ENCODE measurements at regions not wholly inside any gene's neighbourhood (a gene's known extent, or its start where the extent isn't known, plus 50 kb on each side); places are given as distances from the start of the nearest gene placed in this dataset.

DNA sequence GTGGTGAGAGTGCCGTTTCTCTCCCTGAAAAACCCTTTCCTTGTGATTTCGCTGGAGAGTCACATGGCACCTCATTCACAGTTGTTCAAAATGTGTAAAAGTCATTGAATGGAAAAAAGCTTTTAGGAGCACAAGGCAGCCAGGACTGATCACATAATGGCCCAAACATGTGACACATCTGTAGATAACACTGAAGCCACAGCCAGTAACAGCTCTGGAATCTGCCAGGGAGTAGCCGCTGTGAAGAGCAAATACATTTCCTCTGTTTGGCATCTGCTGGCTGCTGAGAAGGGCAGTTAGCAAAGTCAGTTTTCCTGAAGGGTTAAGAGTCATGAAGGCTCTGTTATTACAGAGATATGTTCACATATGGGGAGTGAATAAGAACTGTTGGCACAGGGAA lies 271.8 kb downstream of the NNT start:
- intact Hi-C loops (cut with DNase I; ENCODE audit: low total_unique reads) = no loop called here
- Histone ChIP-seq H3K27me3 (replicated peaks in 1 of 7) (no peaks in the 10 kb centered on the region), H3K9me3 (no peaks in the 10 kb centered on the region), H3K36me3 (no peaks in the 10 kb centered on the region), H3K4me1 (no peaks in the 10 kb centered on the region), H3K27ac (no peak overlapping the region), H3K4me3 (no peak overlapping the region)
- DNase-seq = no peak
- WGBS, 5 donors = 34 to 74% (median 56%) methylated on average over 3 of the region's 3 CpGs
- no peak for TF ChIP-seq POLR2A (IDR thresholded peaks at IDR 0.05)
- TF ChIP-seq, protein P1, sequence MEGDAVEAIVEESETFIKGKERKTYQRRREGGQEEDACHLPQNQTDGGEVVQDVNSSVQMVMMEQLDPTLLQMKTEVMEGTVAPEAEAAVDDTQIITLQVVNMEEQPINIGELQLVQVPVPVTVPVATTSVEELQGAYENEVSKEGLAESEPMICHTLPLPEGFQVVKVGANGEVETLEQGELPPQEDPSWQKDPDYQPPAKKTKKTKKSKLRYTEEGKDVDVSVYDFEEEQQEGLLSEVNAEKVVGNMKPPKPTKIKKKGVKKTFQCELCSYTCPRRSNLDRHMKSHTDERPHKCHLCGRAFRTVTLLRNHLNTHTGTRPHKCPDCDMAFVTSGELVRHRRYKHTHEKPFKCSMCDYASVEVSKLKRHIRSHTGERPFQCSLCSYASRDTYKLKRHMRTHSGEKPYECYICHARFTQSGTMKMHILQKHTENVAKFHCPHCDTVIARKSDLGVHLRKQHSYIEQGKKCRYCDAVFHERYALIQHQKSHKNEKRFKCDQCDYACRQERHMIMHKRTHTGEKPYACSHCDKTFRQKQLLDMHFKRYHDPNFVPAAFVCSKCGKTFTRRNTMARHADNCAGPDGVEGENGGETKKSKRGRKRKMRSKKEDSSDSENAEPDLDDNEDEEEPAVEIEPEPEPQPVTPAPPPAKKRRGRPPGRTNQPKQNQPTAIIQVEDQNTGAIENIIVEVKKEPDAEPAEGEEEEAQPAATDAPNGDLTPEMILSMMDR (IDR thresholded peaks at IDR 0.05 in 8 of 11, conservative IDR thresholded peaks at IDR 0.05 in 3 of 11) = no peak
- TF ChIP-seq POLR2AphosphoS5 (IDR thresholded peaks at IDR 0.05) = no peak

DNA sequence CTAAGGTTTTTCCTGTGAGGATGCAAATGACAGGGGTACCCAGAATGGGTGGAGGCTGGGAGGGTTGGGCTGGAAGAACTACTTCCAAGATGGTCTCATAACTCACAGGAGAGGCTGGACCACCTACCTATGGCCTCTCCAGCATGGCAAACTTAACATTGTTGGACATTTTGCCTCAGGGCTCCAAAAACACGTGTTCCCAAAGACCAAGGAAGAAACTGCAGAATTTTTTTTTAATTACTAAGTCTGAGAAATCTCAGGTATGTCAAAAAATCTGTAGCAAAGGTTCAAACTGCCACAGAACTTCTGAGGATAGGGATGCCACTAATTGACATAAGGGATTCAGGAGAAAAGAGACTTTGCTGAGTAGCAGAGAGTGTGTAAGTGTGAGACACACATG lies 270.8 kb downstream of the NNT start:
- Histone ChIP-seq H3K27me3 (replicated peaks in 1 of 7) (no peaks in the 10 kb centered on the region), H3K36me3 (no peaks in the 10 kb centered on the region), H3K4me3 (no peak overlapping the region), H3K9me3 (no peaks in the 10 kb centered on the region), H3K4me1 (no peaks in the 10 kb centered on the region), H3K27ac (no peak overlapping the region)
- no peak for DNase-seq
- 32 to 41% (median 36%) methylated on average over 1 of the region's 1 CpG for WGBS, 5 donors
- intact Hi-C loops (cut with DNase I; ENCODE audit: low total_unique reads) = no loop called here
- no peak for TF ChIP-seq POLR2AphosphoS5 (IDR thresholded peaks at IDR 0.05)
- TF ChIP-seq, protein P1 (IDR thresholded peaks at IDR 0.05 in 8 of 11, conservative IDR thresholded peaks at IDR 0.05 in 3 of 11) = no peak
- TF ChIP-seq POLR2A (IDR thresholded peaks at IDR 0.05) = no peak

DNA sequence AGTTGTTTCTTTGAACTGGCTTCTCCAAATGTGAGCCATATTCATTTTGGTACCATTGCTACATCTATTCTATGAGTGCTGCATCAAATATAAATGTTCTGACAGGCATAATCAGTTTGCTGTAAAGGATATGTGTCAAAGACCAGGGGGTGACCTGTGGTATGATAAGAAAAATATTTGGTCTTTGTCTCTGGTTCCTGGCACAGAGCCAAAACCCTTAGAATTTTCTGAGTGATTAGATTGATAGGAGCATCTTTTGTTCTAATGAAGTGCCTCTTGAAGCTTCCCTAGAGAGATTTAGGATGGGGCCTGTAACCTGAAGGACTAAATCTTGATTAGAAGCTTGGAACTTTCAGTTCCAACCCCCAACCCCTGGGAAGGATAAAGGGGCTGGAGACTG lies 256.3 kb downstream of the NNT start:
- H3K36me3 ChIP-seq = no peaks in the 10 kb centered on the region
- H3K4me1 ChIP-seq = no peaks in the 10 kb centered on the region
- no peaks in the 10 kb centered on the region for H3K27me3 ChIP-seq (replicated peaks in 1 of 7)
- DNase-seq = no peak
- TF ChIP-seq POLR2A (IDR thresholded peaks at IDR 0.05) (no peak), POLR2AphosphoS5 (IDR thresholded peaks at IDR 0.05) (no peak)
- TF ChIP-seq, protein P1 (IDR thresholded peaks at IDR 0.05 in 8 of 11, conservative IDR thresholded peaks at IDR 0.05 in 3 of 11) = no peak
- intact Hi-C loops (cut with DNase I; ENCODE audit: low total_unique reads) = no loop called here
- no peak overlapping the region for H3K27ac ChIP-seq
- no peaks in the 10 kb centered on the region for H3K9me3 ChIP-seq
- no peak overlapping the region for H3K4me3 ChIP-seq

DNA sequence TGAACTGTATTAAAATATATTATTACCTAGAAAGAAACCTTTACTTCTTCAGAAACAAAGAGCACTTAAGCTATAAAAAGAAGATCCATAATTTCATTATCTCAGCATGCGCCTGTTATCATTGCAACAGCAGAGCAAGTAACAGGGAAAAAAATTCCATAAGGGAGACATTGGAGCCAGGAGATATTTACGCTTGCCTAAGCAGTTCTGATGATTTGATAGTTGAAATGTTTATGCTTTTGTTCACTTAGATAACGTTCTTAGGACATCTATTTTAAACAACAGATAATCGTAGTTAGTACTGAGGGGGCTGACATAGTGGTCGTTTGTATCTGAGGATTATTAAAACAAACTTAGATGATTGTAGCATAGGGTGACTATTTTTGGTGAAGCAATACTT lies 252.5 kb downstream of the NNT start:
- no peaks in the 10 kb centered on the region for H3K27me3 ChIP-seq (replicated peaks in 1 of 7)
- no peaks in the 10 kb centered on the region for H3K36me3 ChIP-seq
- no peaks in the 10 kb centered on the region for H3K9me3 ChIP-seq
- no peak for DNase-seq
- no peak overlapping the region for H3K4me3 ChIP-seq
- H3K27ac ChIP-seq = no peak overlapping the region
- no peaks in the 10 kb centered on the region for H3K4me1 ChIP-seq
- TF ChIP-seq, protein P1 (IDR thresholded peaks at IDR 0.05 in 8 of 11, conservative IDR thresholded peaks at IDR 0.05 in 3 of 11) = no peak
- TF ChIP-seq POLR2AphosphoS5 (IDR thresholded peaks at IDR 0.05) (no peak), POLR2A (IDR thresholded peaks at IDR 0.05) (no peak)
- intact Hi-C loops (cut with DNase I; ENCODE audit: low total_unique reads) = no loop called here
- WGBS, 5 donors = 59 to 74% (median 67%) methylated on average over 5 of the region's 5 CpGs

Data from spleen (tissue), 11 donors.